K562 (cell line): ENCODE measurements at regions not wholly inside any gene's neighbourhood (a gene's known extent, or its start where the extent isn't known, plus 50 kb on each side); places are given as distances from the start of the nearest gene placed in this dataset.

Source experiments
- ATAC-seq: fragments of 200-7000 bp; cut with Tn5 transposase; 3 replicates; pipeline ENCODE4 v1.9.1; 2020; ENCODE audit warnings: moderate library complexity
- BruUV-seq: library from RNA; stranded (reverse); fragments of 400-500 nt; replicated peaks from 2 replicates; lab custom pipeline; 2021; lab: Mats Ljungman, UMichigan
- CTCF ChIA-PET: fragments of 300-600 bp; formaldehyde crosslinking; extraction: SDS; loops from one replicate; lab custom pipeline; 2021; ENCODE audit warnings: low intra/inter-chr PET ratio; lab: Yijun Ruan, JAX
- POLR2A ChIA-PET: fragments of 300-600, 350-650 bp; sonication (Branson Sonifier 250); formaldehyde crosslinking; extraction: SDS; loops from one replicate; lab custom pipeline; 2021; ENCODE audit warnings: antibody characterized with exemption, inconsistent platforms; lab: Yijun Ruan, JAX
- DNase-seq, 4 experiments: peaks; one replicate each; pipeline versions ENCODE4 v3.0.0 to v3.0.0-alpha.2; 2011 to 2018; ENCODE audit warnings: low spot score in 3 of 4, mixed read lengths in 3 of 4; ENCODE audit errors: extremely low read depth in 1 of 4
- FAIRE-seq: peaks from 2 replicates; lab custom pipeline; 2011; peaks lifted over from hg19 to GRCh38; lab: Jason Lieb, UNC
- H2AFZ ChIP-seq: 2 replicates; pipeline ENCODE4 v1.6.0; 2011; ENCODE audit warnings: low read depth, low read length, control low read depth, inconsistent platforms
- H3K27ac ChIP-seq: fragments of 200-600 bp; 3 replicates; pipeline ENCODE4 v1.8.0; 2011; ENCODE audit warnings: low read depth, mild to moderate bottlenecking, control low read depth, inconsistent platforms, low read length, moderate library complexity, mixed read lengths; ENCODE audit errors: extremely low read depth
- H3K27me3 ChIP-seq, 2 experiments: fragments of 300-600 bp in 1 of 2; 2 replicates in 1 of 2; 3 replicates in 1 of 2; pipeline versions ENCODE4 v1.6.0 to v1.8.0; 2011; ENCODE audit warnings: inconsistent platforms in 2 of 2, low read length in 2 of 2, mild to moderate bottlenecking in 1 of 2, mixed read lengths in 1 of 2, moderate library complexity in 1 of 2; ENCODE audit not compliant: control insufficient read depth in 2 of 2, insufficient read depth in 2 of 2
- H3K36me3 ChIP-seq: fragments of 300-600 bp; 3 replicates; pipeline ENCODE4 v1.8.0; 2011; ENCODE audit warnings: mild to moderate bottlenecking, low read length, inconsistent platforms; ENCODE audit not compliant: control insufficient read depth, insufficient read depth
- H3K4me1 ChIP-seq, 2 experiments: fragments of 200-600 bp in 1 of 2; replicated peaks in 1 of 2; 2 replicates in 1 of 2; 3 replicates in 1 of 2; pipeline versions ENCODE4 v1.5.1 to v1.8.0; 2011; ENCODE audit warnings: inconsistent platforms in 2 of 2, low read length in 2 of 2, mild to moderate bottlenecking in 1 of 2, mixed read lengths in 1 of 2, moderate library complexity in 1 of 2; ENCODE audit not compliant: control insufficient read depth in 2 of 2, insufficient read depth in 2 of 2
- H3K4me2 ChIP-seq: 2 replicates; pipeline ENCODE4 v1.6.1; 2011; ENCODE audit warnings: low read length, control low read depth, inconsistent platforms, mixed read lengths; ENCODE audit not compliant: insufficient read depth
- H3K4me3 ChIP-seq: fragments of 200-600 bp; sonication (generic), shearing (Covaris generic); 2 replicates; pipeline ENCODE4 v1.5.1; 2016; ENCODE audit warnings: control low read depth, inconsistent platforms
- H3K79me2 ChIP-seq: fragments of 200-600 bp; 3 replicates; pipeline ENCODE4 v1.8.0; 2011; ENCODE audit warnings: low read length, inconsistent platforms; ENCODE audit not compliant: control insufficient read depth, insufficient read depth
- H3K9ac ChIP-seq, 2 experiments: 2 replicates each; pipeline versions ENCODE4 v1.6.0 to v1.6.1; 2011; ENCODE audit warnings: low read depth in 2 of 2, low read length in 2 of 2, control low read depth in 1 of 2, inconsistent platforms in 1 of 2, mild to moderate bottlenecking in 1 of 2, mixed read lengths in 1 of 2; ENCODE audit not compliant: insufficient read depth in 1 of 2
- H3K9me1 ChIP-seq: one replicate; pipeline ENCODE4 v1.6.0; 2011; ENCODE audit warnings: inconsistent platforms, mild to moderate bottlenecking, low read length, moderate library complexity; ENCODE audit not compliant: control insufficient read depth, insufficient read depth
- H3K9me3 ChIP-seq: replicated peaks from 2 replicates; pipeline ENCODE4 v1.5.1; 2011; ENCODE audit warnings: low read depth, low read length, inconsistent platforms; ENCODE audit not compliant: control insufficient read depth, insufficient read depth
- H4K20me1 ChIP-seq: replicated peaks from 2 replicates; pipeline ENCODE4 v1.6.1; 2011; ENCODE audit warnings: low read length, inconsistent platforms, mixed read lengths; ENCODE audit not compliant: control insufficient read depth, insufficient read depth
- CBFA2T3 ChIP-seq: fragments of 450-650 bp; IDR thresholded peaks from 2 replicates; pipeline ENCODE4 v1.6.1; 2017
- HMGN3 ChIP-seq: IDR thresholded peaks from 2 replicates; pipeline ENCODE4 v1.6.1; 2011; ENCODE audit warnings: borderline replicate concordance, low read depth, mild to moderate bottlenecking, mixed read lengths, low read length; ENCODE audit not compliant: insufficient read length; ENCODE audit errors: extremely low read depth
- NCOA1 ChIP-seq: fragments of 450-650 bp; IDR thresholded peaks from 2 replicates; pipeline ENCODE4 v1.6.1; 2016; ENCODE audit warnings: low read depth
- SRSF1 ChIP-seq: fragments of 200-400 bp; formaldehyde crosslinking; IDR thresholded peaks from 2 replicates; pipeline ENCODE4 v1.6.1; 2017; ENCODE audit warnings: mild to moderate bottlenecking, low read depth, low read length, moderate library complexity
- YBX1 ChIP-seq: fragments of 450-650 bp; IDR thresholded peaks from 2 replicates; pipeline ENCODE4 v1.7.1; 2016; ENCODE audit warnings: mild to moderate bottlenecking
- ZBTB2 ChIP-seq: fragments of 450-650 bp; IDR thresholded peaks from 2 replicates; pipeline ENCODE4 v1.6.1; 2016; ENCODE audit warnings: antibody characterized with exemption
- ZNF184 ChIP-seq: sonication (generic); formaldehyde crosslinking; IDR thresholded peaks from 2 replicates; pipeline ENCODE4 v1.5.0; 2020; ENCODE audit warnings: missing genetic modification reagents
- in situ Hi-C: fragments of 300-500 bp; cut with MboI; formaldehyde crosslinking; loops from 4 replicates; pipeline ENCODE4 v1.15.0; 2018; ENCODE audit warnings: inconsistent platforms, mixed read lengths
- intact Hi-C: fragments of 100-400 bp; cut with micrococcal nuclease; formaldehyde crosslinking; loops from 2 replicates; pipeline ENCODE4 v1.14.2; 2022
- TF ChIP-seq, protein P1 (sequence below): fragments of 450-650 bp; formaldehyde crosslinking; IDR thresholded peaks from 2 replicates; pipeline ENCODE4 v1.4.0; 2020; ENCODE audit warnings: mild to moderate bottlenecking
- TF ChIP-seq, protein P2 (sequence below): fragments of 450-650 bp; IDR thresholded peaks from 2 replicates; pipeline ENCODE4 v1.6.1; 2016; ENCODE audit warnings: low read depth, mild to moderate bottlenecking, moderate library complexity
- TF ChIP-seq, protein P3 (sequence below), 2 experiments: fragments of 450-650 bp in 1 of 2; sonication (generic) in 1 of 2; formaldehyde crosslinking in 1 of 2; IDR thresholded peaks; 2 replicates each; pipeline versions ENCODE4 v1.7.1 to v1.9.0; 2016 to 2022; ENCODE audit warnings: inconsistent platforms in 1 of 2, mild to moderate bottlenecking in 1 of 2, missing genetic modification reagents in 1 of 2

GRCh38 chr13:34655554-34655953, 286.5 kb upstream of the NBEA start:
- Histone ChIP-seq H3K79me2 (no peaks in the 10 kb centered on the region), H2AFZ (no peak overlapping the region), H3K4me1 (no peaks in the 10 kb centered on the region)
- BruUV-seq, result no TSS peak
- no peak for ATAC-seq
- TF ChIP-seq HMGN3 (no peak), SRSF1 (no peak), YBX1 (no peak), ZNF184 (CRISPR knock-in tag) (no peak), ZBTB2 (no peak), NCOA1 (no peak), CBFA2T3 (no peak)
- TF ChIP-seq, protein P1, sequence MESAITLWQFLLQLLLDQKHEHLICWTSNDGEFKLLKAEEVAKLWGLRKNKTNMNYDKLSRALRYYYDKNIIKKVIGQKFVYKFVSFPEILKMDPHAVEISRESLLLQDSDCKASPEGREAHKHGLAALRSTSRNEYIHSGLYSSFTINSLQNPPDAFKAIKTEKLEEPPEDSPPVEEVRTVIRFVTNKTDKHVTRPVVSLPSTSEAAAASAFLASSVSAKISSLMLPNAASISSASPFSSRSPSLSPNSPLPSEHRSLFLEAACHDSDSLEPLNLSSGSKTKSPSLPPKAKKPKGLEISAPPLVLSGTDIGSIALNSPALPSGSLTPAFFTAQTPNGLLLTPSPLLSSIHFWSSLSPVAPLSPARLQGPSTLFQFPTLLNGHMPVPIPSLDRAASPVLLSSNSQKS (CRISPR knock-in tag), result no peak
- TF ChIP-seq, protein P2, sequence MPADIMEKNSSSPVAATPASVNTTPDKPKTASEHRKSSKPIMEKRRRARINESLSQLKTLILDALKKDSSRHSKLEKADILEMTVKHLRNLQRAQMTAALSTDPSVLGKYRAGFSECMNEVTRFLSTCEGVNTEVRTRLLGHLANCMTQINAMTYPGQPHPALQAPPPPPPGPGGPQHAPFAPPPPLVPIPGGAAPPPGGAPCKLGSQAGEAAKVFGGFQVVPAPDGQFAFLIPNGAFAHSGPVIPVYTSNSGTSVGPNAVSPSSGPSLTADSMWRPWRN, result no peak
- TF ChIP-seq, protein P3, sequence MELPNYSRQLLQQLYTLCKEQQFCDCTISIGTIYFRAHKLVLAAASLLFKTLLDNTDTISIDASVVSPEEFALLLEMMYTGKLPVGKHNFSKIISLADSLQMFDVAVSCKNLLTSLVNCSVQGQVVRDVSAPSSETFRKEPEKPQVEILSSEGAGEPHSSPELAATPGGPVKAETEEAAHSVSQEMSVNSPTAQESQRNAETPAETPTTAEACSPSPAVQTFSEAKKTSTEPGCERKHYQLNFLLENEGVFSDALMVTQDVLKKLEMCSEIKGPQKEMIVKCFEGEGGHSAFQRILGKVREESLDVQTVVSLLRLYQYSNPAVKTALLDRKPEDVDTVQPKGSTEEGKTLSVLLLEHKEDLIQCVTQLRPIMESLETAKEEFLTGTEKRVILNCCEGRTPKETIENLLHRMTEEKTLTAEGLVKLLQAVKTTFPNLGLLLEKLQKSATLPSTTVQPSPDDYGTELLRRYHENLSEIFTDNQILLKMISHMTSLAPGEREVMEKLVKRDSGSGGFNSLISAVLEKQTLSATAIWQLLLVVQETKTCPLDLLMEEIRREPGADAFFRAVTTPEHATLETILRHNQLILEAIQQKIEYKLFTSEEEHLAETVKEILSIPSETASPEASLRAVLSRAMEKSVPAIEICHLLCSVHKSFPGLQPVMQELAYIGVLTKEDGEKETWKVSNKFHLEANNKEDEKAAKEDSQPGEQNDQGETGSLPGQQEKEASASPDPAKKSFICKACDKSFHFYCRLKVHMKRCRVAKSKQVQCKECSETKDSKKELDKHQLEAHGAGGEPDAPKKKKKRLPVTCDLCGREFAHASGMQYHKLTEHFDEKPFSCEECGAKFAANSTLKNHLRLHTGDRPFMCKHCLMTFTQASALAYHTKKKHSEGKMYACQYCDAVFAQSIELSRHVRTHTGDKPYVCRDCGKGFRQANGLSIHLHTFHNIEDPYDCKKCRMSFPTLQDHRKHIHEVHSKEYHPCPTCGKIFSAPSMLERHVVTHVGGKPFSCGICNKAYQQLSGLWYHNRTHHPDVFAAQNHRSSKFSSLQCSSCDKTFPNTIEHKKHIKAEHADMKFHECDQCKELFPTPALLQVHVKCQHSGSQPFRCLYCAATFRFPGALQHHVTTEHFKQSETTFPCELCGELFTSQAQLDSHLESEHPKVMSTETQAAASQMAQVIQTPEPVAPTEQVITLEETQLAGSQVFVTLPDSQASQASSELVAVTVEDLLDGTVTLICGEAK (IDR thresholded peaks at IDR 0.05), result no peak
- TF ChIP-seq, protein P3 (CRISPR knock-in tag; IDR thresholded peaks at IDR 0.05), result no peak
- TF ChIP-seq, all 486 proteins: peak for 0
- DNase-seq (no peak), FAIRE-seq (no peak)
- no peaks in the 10 kb centered on the region for H4K20me1 ChIP-seq
- in situ Hi-C loops (no loop called here), intact Hi-C loops (no loop called here)
- CTCF ChIA-PET, result no interaction called here
- no peak overlapping the region for H3K27ac ChIP-seq
- H3K36me3 ChIP-seq, result no peaks in the 10 kb centered on the region
- H3K9ac ChIP-seq, result no peak overlapping the region
- no peaks in the 10 kb centered on the region for H3K9me3 ChIP-seq
- H3K27me3 ChIP-seq, result no peaks in the 10 kb centered on the region
- POLR2A ChIA-PET, result no interaction called here
- H3K4me2 ChIP-seq, result no peak overlapping the region
- H3K9me1 ChIP-seq, result no peaks in the 10 kb centered on the region
- H3K4me3 ChIP-seq, result no peak overlapping the region
